GM12878 (cell line): ENCODE measurements at regions not wholly inside any gene's neighbourhood (a gene's known extent, or its start where the extent isn't known, plus 50 kb on each side); places are given as distances from the start of the nearest gene placed in this dataset.

Source experiments
- ATAC-seq: fragments of 200-7000 bp; cut with Tn5 transposase; 3 replicates; pipeline ENCODE4 v1.9.1; 2020; ENCODE audit warnings: mild to moderate bottlenecking, moderate library complexity
- BruUV-seq: library from RNA; stranded (reverse); fragments of 400-500 nt; replicated peaks from 2 replicates; lab custom pipeline; 2021; lab: Mats Ljungman, UMichigan
- CTCF ChIA-PET: fragments of 300-600 bp; sonication (Branson Sonifier 250); formaldehyde crosslinking; extraction: SDS; loops from one replicate; lab custom pipeline; 2021; ENCODE audit warnings: inconsistent platforms; lab: Yijun Ruan, JAX
- POLR2A ChIA-PET: fragments of 350-600 bp; formaldehyde crosslinking; extraction: SDS; loops from one replicate; lab custom pipeline; 2021; ENCODE audit warnings: inconsistent platforms; lab: Charles Lee
- RAD21 ChIA-PET: fragments of 300-600 bp; sonication (Branson Sonifier 250); formaldehyde crosslinking; loops from one replicate; lab custom pipeline; 2023; ENCODE audit warnings: antibody characterized with exemption; ENCODE audit not compliant: unreplicated experiment; lab: Charles Lee
- SMC1A ChIA-PET: fragments of 300-600 bp; sonication (Branson Sonifier 250); formaldehyde crosslinking; loops from one replicate; lab custom pipeline; 2023; ENCODE audit not compliant: unreplicated experiment, uncharacterized antibody; lab: Charles Lee
- DNase-seq: peaks from one replicate; pipeline ENCODE4 v3.0.0-alpha.2; 2011; ENCODE audit warnings: low read depth, low spot score
- FAIRE-seq: peaks from 3 replicates; lab custom pipeline; 2011; peaks lifted over from hg19 to GRCh38; lab: Jason Lieb, UNC
- H2AFZ ChIP-seq: 2 replicates; pipeline ENCODE4 v1.6.0; 2011; ENCODE audit warnings: low read depth, low read length, control low read depth; ENCODE audit not compliant: control insufficient read depth
- H3K27ac ChIP-seq: 2 replicates; pipeline ENCODE4 v1.5.1; 2011; ENCODE audit warnings: control low read depth; ENCODE audit not compliant: control insufficient read depth, insufficient read depth
- H3K27me3 ChIP-seq, 2 experiments: replicated peaks in 1 of 2; 2 replicates each; pipeline versions ENCODE4 v1.6.0 to v1.6.1; 2011; ENCODE audit warnings: low read length in 1 of 2; ENCODE audit not compliant: control insufficient read depth in 2 of 2, insufficient read depth in 2 of 2
- H3K36me3 ChIP-seq, 2 experiments: 2 replicates each; pipeline ENCODE4 v1.5.1; 2011; ENCODE audit warnings: low read length in 1 of 2; ENCODE audit not compliant: control insufficient read depth in 2 of 2, insufficient read depth in 2 of 2
- H3K4me1 ChIP-seq: 2 replicates; pipeline ENCODE4 v1.6.1; 2011; ENCODE audit warnings: mild to moderate bottlenecking, low read length, moderate library complexity, mixed read lengths; ENCODE audit not compliant: control insufficient read depth, insufficient read depth
- H3K4me2 ChIP-seq: 2 replicates; pipeline ENCODE4 v1.6.0; 2011; ENCODE audit warnings: control low read depth; ENCODE audit not compliant: control insufficient read depth, insufficient read depth
- H3K4me3 ChIP-seq: fragments of 200-600 bp; sonication (generic); 2 replicates; pipeline ENCODE4 v1.5.1; 2016
- H3K79me2 ChIP-seq: 2 replicates; pipeline ENCODE4 v1.6.0; 2011; ENCODE audit warnings: low read length; ENCODE audit not compliant: control insufficient read depth, insufficient read depth
- H3K9ac ChIP-seq: 2 replicates; pipeline ENCODE4 v1.8.0; 2011; ENCODE audit warnings: low read length, control low read depth, mixed read lengths; ENCODE audit not compliant: control insufficient read depth, insufficient read depth
- H3K9me3 ChIP-seq: replicated peaks from 3 replicates; pipeline ENCODE4 v1.5.1; 2011; ENCODE audit warnings: mild to moderate bottlenecking, low read length; ENCODE audit not compliant: control insufficient read depth, insufficient read depth
- H4K20me1 ChIP-seq: 2 replicates; pipeline ENCODE4 v1.6.0; 2011; ENCODE audit not compliant: control insufficient read depth, insufficient read depth
- E2F4 ChIP-seq: IDR thresholded peaks from 2 replicates; pipeline ENCODE4 v1.6.1; 2012; ENCODE audit warnings: low read depth, low read length, improper control_type of control experiment
- MYC ChIP-seq: IDR thresholded peaks from 2 replicates; pipeline ENCODE4 v1.6.1; 2011; ENCODE audit warnings: mild to moderate bottlenecking, low read length, moderate library complexity, inconsistent platforms; ENCODE audit not compliant: insufficient read depth, insufficient replicate concordance, insufficient read length, severe bottlenecking
- SMC3 ChIP-seq: IDR thresholded peaks from 2 replicates; pipeline ENCODE4 v1.6.1; 2011; ENCODE audit warnings: low read length, improper control_type of control experiment, borderline replicate concordance
- STAT1 ChIP-seq: fragments of 450-650 bp; conservative IDR thresholded peaks from 2 replicates; pipeline ENCODE4 v1.6.1; 2014; ENCODE audit warnings: antibody characterized with exemption, mild to moderate bottlenecking
- ZNF622 ChIP-seq: fragments of 450-650 bp; IDR thresholded peaks from 2 replicates; pipeline ENCODE4 v1.6.1; 2017; ENCODE audit warnings: mild to moderate bottlenecking, inconsistent platforms
- ZSCAN29 ChIP-seq: fragments of 450-650 bp; IDR thresholded peaks from 2 replicates; pipeline ENCODE4 v1.6.1; 2017; ENCODE audit warnings: mild to moderate bottlenecking, moderate library complexity
- WGBS: methylation state at CpG from one replicate; pipeline ENCODE4 v1.1.6; 2016; ENCODE audit warnings: low lambda C conversion rate; ENCODE audit not compliant: insufficient replicate concordance, insufficient coverage; ENCODE audit errors: missing lambda C conversion rate; 5-methylcytosine and 5-hydroxymethylcytosine counted together
- in situ Hi-C: fragments of 300-500 bp; cut with MboI; formaldehyde crosslinking; loops from 9 replicates; pipeline ENCODE4 v1.14.3; 2018; ENCODE audit warnings: mixed read lengths
- intact Hi-C: fragments of 100-400 bp; cut with micrococcal nuclease; formaldehyde crosslinking; loops from one replicate; pipeline ENCODE4 v1.14.2; 2022; ENCODE audit not compliant: unreplicated experiment
- TF ChIP-seq, protein P1 (sequence below): fragments of 450-650 bp; IDR thresholded peaks from 2 replicates; pipeline ENCODE4 v1.6.1; 2017; ENCODE audit warnings: mild to moderate bottlenecking, moderate library complexity

DNA sequence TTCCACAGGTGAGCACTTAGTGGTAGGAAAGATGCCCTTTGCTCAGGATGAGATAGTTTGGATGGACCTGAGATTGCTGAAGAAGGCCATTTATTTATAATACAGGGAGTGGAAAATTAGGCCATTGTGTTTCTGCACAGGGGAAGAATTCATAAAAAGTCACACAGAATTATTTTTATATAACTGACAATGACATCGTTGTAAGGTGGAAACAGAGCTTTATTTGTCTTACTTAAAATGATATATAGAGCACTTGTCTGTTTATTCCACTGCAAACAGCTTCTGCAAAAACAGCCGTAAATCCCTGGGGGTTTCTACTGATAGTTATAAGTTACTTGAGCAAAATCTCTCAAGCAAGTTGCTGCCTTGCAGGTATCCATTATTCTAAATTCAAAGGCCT is 158.1 kb upstream of the ZNF521 start (continued):
- TF ChIP-seq ZNF622: no peak

DNA sequence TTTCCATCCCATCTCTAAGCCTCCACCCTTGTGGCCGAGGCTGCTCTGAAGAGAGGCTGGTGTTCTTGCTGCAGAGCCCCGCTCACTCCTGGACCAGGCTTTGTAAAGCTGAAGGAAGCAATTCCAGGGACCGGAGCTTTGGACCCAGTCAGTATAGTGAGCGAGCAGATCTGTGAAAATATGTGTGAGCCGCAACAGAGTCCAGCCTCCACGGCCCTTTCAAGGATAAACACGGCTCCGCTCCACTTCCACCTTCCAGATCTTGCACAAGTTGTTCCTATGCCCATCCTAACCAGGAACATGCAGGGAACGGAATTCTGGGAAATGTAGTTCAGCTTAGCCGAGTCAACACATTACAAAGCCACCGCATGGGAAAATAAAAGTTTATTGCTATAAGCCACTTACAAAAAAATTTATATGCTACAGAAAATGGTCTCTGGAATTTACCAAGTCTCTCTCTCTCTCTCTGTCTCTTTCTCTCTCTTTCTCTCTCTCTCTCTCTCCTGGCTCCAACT is 151.7 kb upstream of the ZNF521 start:
- intact Hi-C loops: no loop called here
- BruUV-seq: no TSS peak
- no peak overlapping the region for H2AFZ ChIP-seq
- no peak for DNase-seq
- H3K27me3 ChIP-seq: no peaks in the 10 kb centered on the region; a peak in 1 of 4 replicates
- 22% methylated on average over 11 of the region's 11 CpGs for WGBS
- SMC1A ChIA-PET: interaction anchor here (1.5 kb wide), 1 partner anchor 14 kb away, joined by 3 read pairs; no protein-coding TSS in a partner anchor
- no peaks in the 10 kb centered on the region for H4K20me1 ChIP-seq
- CTCF ChIA-PET: interaction anchor here (0.7 kb wide), 1 partner anchor 215 kb away, joined by 4 read pairs; no protein-coding TSS in a partner anchor
- ATAC-seq: no peak
- RAD21 ChIA-PET: no interaction called here
- POLR2A ChIA-PET: no interaction called here
- no peaks in the 10 kb centered on the region for H3K79me2 ChIP-seq
- H3K4me2 ChIP-seq: no peak overlapping the region
- no peak overlapping the region for H3K27ac ChIP-seq
- no peaks in the 10 kb centered on the region for H3K4me1 ChIP-seq
- H3K9me3 ChIP-seq: no peaks in the 10 kb centered on the region
- in situ Hi-C loops: no loop called here
- no peak overlapping the region for H3K4me3 ChIP-seq
- H3K36me3 ChIP-seq: no peaks in the 10 kb centered on the region
- TF ChIP-seq ZSCAN29 (no peak), E2F4 (no peak), STAT1 (no peak), SMC3 (no peak), MYC (no peak)
- TF ChIP-seq, protein P1, sequence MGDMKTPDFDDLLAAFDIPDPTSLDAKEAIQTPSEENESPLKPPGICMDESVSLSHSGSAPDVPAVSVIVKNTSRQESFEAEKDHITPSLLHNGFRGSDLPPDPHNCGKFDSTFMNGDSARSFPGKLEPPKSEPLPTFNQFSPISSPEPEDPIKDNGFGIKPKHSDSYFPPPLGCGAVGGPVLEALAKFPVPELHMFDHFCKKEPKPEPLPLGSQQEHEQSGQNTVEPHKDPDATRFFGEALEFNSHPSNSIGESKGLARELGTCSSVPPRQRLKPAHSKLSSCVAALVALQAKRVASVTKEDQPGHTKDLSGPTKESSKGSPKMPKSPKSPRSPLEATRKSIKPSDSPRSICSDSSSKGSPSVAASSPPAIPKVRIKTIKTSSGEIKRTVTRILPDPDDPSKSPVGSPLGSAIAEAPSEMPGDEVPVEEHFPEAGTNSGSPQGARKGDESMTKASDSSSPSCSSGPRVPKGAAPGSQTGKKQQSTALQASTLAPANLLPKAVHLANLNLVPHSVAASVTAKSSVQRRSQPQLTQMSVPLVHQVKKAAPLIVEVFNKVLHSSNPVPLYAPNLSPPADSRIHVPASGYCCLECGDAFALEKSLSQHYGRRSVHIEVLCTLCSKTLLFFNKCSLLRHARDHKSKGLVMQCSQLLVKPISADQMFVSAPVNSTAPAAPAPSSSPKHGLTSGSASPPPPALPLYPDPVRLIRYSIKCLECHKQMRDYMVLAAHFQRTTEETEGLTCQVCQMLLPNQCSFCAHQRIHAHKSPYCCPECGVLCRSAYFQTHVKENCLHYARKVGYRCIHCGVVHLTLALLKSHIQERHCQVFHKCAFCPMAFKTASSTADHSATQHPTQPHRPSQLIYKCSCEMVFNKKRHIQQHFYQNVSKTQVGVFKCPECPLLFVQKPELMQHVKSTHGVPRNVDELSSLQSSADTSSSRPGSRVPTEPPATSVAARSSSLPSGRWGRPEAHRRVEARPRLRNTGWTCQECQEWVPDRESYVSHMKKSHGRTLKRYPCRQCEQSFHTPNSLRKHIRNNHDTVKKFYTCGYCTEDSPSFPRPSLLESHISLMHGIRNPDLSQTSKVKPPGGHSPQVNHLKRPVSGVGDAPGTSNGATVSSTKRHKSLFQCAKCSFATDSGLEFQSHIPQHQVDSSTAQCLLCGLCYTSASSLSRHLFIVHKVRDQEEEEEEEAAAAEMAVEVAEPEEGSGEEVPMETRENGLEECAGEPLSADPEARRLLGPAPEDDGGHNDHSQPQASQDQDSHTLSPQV: no peak
- FAIRE-seq: no peak
- no peak overlapping the region for H3K9ac ChIP-seq
